ENCODE measurements at regions not wholly inside any gene's neighbourhood (a gene's known extent, or its start where the extent isn't known, plus 50 kb on each side); places are given as distances from the start of the nearest gene placed in this dataset.

- no peak for DNase-seq
- Histone ChIP-seq H3K9me2 (ENCODE audit: insufficient read depth) (no peaks in the 10 kb centered on the region), H3K27me3 (ENCODE audit: insufficient read depth, low read depth) (no peaks in the 10 kb centered on the region), H3K36me3 (ENCODE audit: low read depth) (no peaks in the 10 kb centered on the region), H3K4me1 (replicated peaks; ENCODE audit: insufficient read depth) (no peaks in the 10 kb centered on the region), H3K79me2 (ENCODE audit: low read depth) (no peaks in the 10 kb centered on the region), H2AFZ (no peak overlapping the region), H4K20me1 (ENCODE audit: insufficient read depth) (no peaks in the 10 kb centered on the region), H3K4me3 (no peak overlapping the region), H3K27ac (no peak overlapping the region), H3K9me3 (ENCODE audit: insufficient read depth, low read depth) (no peaks in the 10 kb centered on the region), H3F3A (ENCODE audit: insufficient read depth, low read depth) (no peaks in the 10 kb centered on the region), H3K4me2 (no peak overlapping the region)
- BruUV-seq (replicated peaks) = no TSS peak
- TF ChIP-seq, protein P1, sequence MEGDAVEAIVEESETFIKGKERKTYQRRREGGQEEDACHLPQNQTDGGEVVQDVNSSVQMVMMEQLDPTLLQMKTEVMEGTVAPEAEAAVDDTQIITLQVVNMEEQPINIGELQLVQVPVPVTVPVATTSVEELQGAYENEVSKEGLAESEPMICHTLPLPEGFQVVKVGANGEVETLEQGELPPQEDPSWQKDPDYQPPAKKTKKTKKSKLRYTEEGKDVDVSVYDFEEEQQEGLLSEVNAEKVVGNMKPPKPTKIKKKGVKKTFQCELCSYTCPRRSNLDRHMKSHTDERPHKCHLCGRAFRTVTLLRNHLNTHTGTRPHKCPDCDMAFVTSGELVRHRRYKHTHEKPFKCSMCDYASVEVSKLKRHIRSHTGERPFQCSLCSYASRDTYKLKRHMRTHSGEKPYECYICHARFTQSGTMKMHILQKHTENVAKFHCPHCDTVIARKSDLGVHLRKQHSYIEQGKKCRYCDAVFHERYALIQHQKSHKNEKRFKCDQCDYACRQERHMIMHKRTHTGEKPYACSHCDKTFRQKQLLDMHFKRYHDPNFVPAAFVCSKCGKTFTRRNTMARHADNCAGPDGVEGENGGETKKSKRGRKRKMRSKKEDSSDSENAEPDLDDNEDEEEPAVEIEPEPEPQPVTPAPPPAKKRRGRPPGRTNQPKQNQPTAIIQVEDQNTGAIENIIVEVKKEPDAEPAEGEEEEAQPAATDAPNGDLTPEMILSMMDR (conservative IDR thresholded peaks at IDR 0.05) = no peak
- no peak for TF ChIP-seq EZH2 (IDR thresholded peaks at IDR 0.05; ENCODE audit: low read depth)
- ChIA-PET CTCF (no interaction called here), POLR2A (ENCODE audit: unreplicated experiment) (no interaction called here)
- intact Hi-C loops (cut with micrococcal nuclease; ENCODE audit: unreplicated experiment) = no loop called here
Measured at GRCh38 chrX:75673468-75673867, 111.6 kb downstream of the MAGEE2 start.

GRCh38 chrX:75655627-75656026 lies 129.4 kb downstream of the MAGEE2 start:
- Histone ChIP-seq H3K9me3 (ENCODE audit: insufficient read depth, low read depth) (no peaks in the 10 kb centered on the region), H3F3A (ENCODE audit: insufficient read depth, low read depth) (no peaks in the 10 kb centered on the region), H3K4me2 (no peak overlapping the region), H3K27me3 (ENCODE audit: insufficient read depth, low read depth) (no peaks in the 10 kb centered on the region), H2AFZ (no peak overlapping the region), H3K4me3 (no peak overlapping the region), H3K79me2 (ENCODE audit: low read depth) (no peaks in the 10 kb centered on the region), H3K9me2 (ENCODE audit: insufficient read depth) (no peaks in the 10 kb centered on the region), H3K27ac (no peak overlapping the region), H3K36me3 (ENCODE audit: low read depth) (no peaks in the 10 kb centered on the region), H3K4me1 (replicated peaks; ENCODE audit: insufficient read depth) (no peaks in the 10 kb centered on the region), H4K20me1 (ENCODE audit: insufficient read depth) (no peaks in the 10 kb centered on the region)
- DNase-seq = no peak
- TF ChIP-seq EZH2 (IDR thresholded peaks at IDR 0.05; ENCODE audit: low read depth) = no peak
- TF ChIP-seq, protein P1 (conservative IDR thresholded peaks at IDR 0.05) = no peak
- CTCF ChIA-PET = no interaction called here
- POLR2A ChIA-PET (ENCODE audit: unreplicated experiment) = no interaction called here
- no TSS peak for BruUV-seq (replicated peaks)
- intact Hi-C loops (cut with micrococcal nuclease; ENCODE audit: unreplicated experiment) = no loop called here

DNA sequence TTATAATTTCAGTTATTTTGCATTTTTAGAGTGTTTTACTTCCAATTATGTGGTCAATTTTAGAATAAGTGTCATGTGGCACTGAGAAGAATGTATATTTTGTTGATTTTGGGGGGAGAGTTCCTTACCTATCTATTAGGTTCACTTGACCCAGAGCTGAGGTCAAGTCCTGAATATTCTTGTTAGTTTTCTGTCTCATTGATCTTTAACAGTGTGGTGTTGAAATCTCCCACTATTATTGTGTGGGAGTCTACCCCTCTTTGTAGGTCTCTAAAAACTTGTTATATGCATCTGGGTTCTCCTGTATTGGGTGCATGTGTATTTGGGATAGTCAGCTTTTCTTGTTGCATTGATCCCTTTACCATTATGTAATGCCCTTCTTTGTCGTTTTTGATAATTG lies 127.0 kb upstream of the ZDHHC15 start:
- Histone ChIP-seq H3K9me2 (ENCODE audit: insufficient read depth) (no peaks in the 10 kb centered on the region), H3K27ac (no peak overlapping the region), H4K20me1 (ENCODE audit: insufficient read depth) (no peaks in the 10 kb centered on the region), H3K9me3 (ENCODE audit: insufficient read depth, low read depth) (no peaks in the 10 kb centered on the region), H2AFZ (no peak overlapping the region), H3K36me3 (ENCODE audit: low read depth) (no peaks in the 10 kb centered on the region), H3F3A (ENCODE audit: insufficient read depth, low read depth) (no peaks in the 10 kb centered on the region), H3K27me3 (ENCODE audit: insufficient read depth, low read depth) (no peaks in the 10 kb centered on the region), H3K4me3 (no peak overlapping the region), H3K79me2 (ENCODE audit: low read depth) (no peaks in the 10 kb centered on the region), H3K4me1 (replicated peaks; ENCODE audit: insufficient read depth) (no peaks in the 10 kb centered on the region), H3K4me2 (no peak overlapping the region)
- intact Hi-C loops (cut with micrococcal nuclease; ENCODE audit: unreplicated experiment) = no loop called here
- no TSS peak for BruUV-seq (replicated peaks)
- DNase-seq = no peak
- TF ChIP-seq, protein P1 (conservative IDR thresholded peaks at IDR 0.05) = no peak
- no peak for TF ChIP-seq EZH2 (IDR thresholded peaks at IDR 0.05; ENCODE audit: low read depth)
- ChIA-PET POLR2A (ENCODE audit: unreplicated experiment) (no interaction called here), CTCF (no interaction called here)

Data from PC-9 (cell line).